BJ (cell line): ENCODE measurements at regions not wholly inside any gene's neighbourhood (a gene's known extent, or its start where the extent isn't known, plus 50 kb on each side); places are given as distances from the start of the nearest gene placed in this dataset.
"Not testable (repeated sequence)": the region's sequence is repeated elsewhere in the genome, so short reads cannot be mapped to it uniquely, and the experiment has no call there.

Source experiments
- CTCF ChIA-PET: fragments of 350-600 bp; formaldehyde crosslinking; extraction: SDS; loops from one replicate; lab custom pipeline; 2021; ENCODE audit warnings: antibody characterized with exemption, inconsistent platforms; lab: Yijun Ruan, JAX
- POLR2A ChIA-PET: fragments of 300-600 bp; sonication (Branson Sonifier 250); formaldehyde crosslinking; extraction: SDS; loops from one replicate; lab custom pipeline; 2021; ENCODE audit warnings: antibody characterized with exemption; lab: Charles Lee
- DNase-seq: peaks from one replicate; pipeline ENCODE4 v3.0.0-alpha.2; 2011; ENCODE audit warnings: low read depth
- H3K27me3 ChIP-seq: 2 replicates; pipeline ENCODE4 v1.6.0; 2011; ENCODE audit warnings: low read length; ENCODE audit not compliant: control insufficient read depth, insufficient read depth
- H3K36me3 ChIP-seq: 2 replicates; pipeline ENCODE4 v1.5.1; 2011; ENCODE audit warnings: low read length; ENCODE audit not compliant: control insufficient read depth, insufficient read depth
- H3K4me3 ChIP-seq: 2 replicates; pipeline ENCODE4 v1.5.1; 2011; ENCODE audit warnings: low read depth, mild to moderate bottlenecking, control low read depth, low read length
- CTCF ChIP-seq: IDR thresholded peaks from 2 replicates; pipeline ENCODE4 v1.5.1; 2011; ENCODE audit warnings: low read depth, mild to moderate bottlenecking, control low read depth, inconsistent platforms, low read length, moderate library complexity; ENCODE audit not compliant: insufficient read depth

DNA sequence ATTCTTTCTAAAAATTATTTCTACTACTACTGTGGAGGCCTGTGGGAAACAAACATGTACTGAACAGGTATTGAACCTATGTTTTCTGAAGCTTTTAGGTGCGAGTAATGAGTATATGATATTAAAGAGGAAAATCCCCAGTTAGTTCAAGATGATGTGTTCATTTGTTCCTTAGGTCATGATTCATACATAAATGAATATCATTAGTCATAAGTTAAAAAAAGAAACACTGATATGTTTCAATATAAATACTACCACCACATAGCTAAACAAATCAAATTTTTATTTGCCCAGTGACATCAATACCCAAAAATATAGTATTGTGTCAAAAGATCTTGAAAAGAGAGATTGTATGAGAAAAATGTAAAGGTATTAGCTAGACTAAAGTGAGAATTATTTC lies 210.7 kb upstream of the GNAI1 start:
- ChIA-PET POLR2A (no interaction called here), CTCF (no interaction called here)
- DNase-seq = no peak

DNA sequence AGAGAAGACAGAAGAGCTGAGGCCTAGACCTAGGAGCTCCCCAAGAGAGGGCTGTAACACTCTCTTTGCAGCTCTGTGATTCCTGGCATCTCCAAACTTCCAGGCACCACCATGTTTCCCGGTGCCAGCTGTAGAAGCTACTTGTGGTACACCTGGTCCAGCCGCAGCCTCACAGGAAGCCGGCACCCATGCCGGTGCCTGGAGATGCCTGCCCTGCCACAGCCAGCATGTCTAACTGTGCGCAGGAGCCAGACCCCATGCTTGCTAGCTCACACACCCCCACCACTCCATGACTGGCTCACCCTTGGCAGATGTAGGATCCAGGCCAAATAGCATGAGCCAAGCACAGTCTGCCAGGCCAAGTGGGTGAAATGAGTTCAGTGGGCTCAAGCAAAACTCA lies 211.7 kb upstream of the GNAI1 start:
- no peaks in the 10 kb centered on the region for H3K27me3 ChIP-seq
- DNase-seq = no peak
- ChIA-PET CTCF (no interaction called here), POLR2A (no interaction called here)
- no peak for TF ChIP-seq CTCF
- no peak overlapping the region for H3K4me3 ChIP-seq
- no peaks in the 10 kb centered on the region for H3K36me3 ChIP-seq

More for the DNA sequence above, 210.7 kb upstream of the GNAI1 start:
- H3K27me3 ChIP-seq = no peaks in the 10 kb centered on the region
- no peak overlapping the region for H3K4me3 ChIP-seq
- TF ChIP-seq CTCF = no peak
- no peaks in the 10 kb centered on the region for H3K36me3 ChIP-seq

DNA sequence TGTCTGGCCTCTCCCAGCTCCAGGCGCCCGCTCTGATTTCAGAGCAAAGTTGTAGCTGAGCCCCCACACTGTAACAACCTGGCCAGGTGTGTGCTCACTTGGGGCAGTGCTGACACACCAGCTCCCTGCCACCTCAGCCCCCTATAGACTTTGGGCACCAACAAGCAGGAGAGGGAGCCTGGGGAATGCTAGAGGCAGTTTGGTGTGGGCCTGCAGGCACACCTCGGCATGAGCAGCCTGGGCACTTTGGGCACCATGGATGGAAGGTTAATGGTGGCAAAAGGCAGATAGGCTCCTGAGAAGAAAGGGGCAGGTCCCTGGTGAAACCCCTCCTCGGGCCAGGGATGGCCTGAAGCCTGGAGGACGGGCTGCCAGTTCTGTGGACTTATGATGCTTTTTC lies 212.7 kb upstream of the GNAI1 start:
- ChIA-PET POLR2A (no interaction called here), CTCF (no interaction called here)
- Histone ChIP-seq H3K4me3 (no peak overlapping the region), H3K36me3 (no peaks in the 10 kb centered on the region), H3K27me3 (no peaks in the 10 kb centered on the region)
- no peak for TF ChIP-seq CTCF
- DNase-seq = no peak

DNA sequence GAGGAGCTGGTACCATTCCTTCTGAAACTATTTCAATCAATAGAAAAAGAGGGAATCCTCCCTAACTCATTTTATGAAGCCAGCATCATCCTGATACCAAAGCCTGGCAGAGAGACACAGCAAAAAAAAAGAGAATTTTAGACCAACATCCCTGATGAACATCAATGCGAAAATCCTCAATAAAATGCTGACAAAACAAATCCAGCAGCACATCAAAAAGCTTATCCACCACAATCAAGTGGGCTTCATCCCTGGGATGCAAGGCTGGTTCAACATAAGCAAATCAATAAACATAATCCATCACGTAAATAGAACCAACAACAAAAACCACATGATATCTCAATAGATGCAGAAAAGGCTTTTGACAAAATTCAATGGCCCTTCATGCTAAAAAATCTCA lies 216.0 kb upstream of the GNAI1 start:
- H3K27me3 ChIP-seq, H3K4me3 ChIP-seq, POLR2A ChIA-PET, DNase-seq, CTCF ChIA-PET, H3K36me3 ChIP-seq: not testable (repeated sequence)

GRCh38 chr7:79915346-79915745 lies 219.3 kb upstream of the GNAI1 start:
- CTCF ChIA-PET = not testable (repeated sequence)

DNA sequence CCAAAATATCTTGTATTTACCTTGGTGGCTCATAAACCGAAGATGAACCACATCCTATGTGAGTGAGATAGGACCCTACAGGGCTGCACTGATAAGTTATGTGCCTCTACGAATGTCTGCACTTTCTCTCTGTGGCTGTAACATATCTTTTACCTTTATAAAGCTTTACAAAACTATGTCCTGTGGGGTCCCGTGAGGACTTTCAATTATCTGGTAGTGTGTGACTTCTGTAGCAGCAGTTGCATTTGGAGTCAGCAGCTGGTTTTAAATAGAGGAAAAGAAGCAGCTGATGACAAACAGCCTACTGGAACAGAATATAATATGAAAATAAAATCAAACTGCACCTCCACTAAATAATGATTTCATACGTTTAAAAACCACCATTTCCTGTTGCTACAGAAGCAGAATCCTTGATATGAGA lies 222.4 kb upstream of the GNAI1 start:
- H3K36me3 ChIP-seq = no peaks in the 10 kb centered on the region
- CTCF ChIA-PET = no interaction called here
- no peak for TF ChIP-seq CTCF
- no peaks in the 10 kb centered on the region for H3K27me3 ChIP-seq
- DNase-seq = no peak
- POLR2A ChIA-PET = interaction anchor here (0.6 kb wide), 1 partner anchor 23 kb away, joined by 3 read pairs; no protein-coding TSS in a partner anchor
- no peak overlapping the region for H3K4me3 ChIP-seq

More at GRCh38 chr7:79915346-79915745, 219.3 kb upstream of the GNAI1 start:
- POLR2A ChIA-PET, H3K4me3 ChIP-seq, DNase-seq, H3K27me3 ChIP-seq, H3K36me3 ChIP-seq: not testable (repeated sequence)
